GM12872 (cell line): ENCODE measurements at regions not wholly inside any gene's neighbourhood (a gene's known extent, or its start where the extent isn't known, plus 50 kb on each side); places are given as distances from the start of the nearest gene placed in this dataset.

Experiments
- CTCF ChIP-seq: IDR thresholded peaks from 3 replicates; pipeline ENCODE4 v1.5.1; 2011; ENCODE audit warnings: low read depth, mild to moderate bottlenecking, low read length, moderate library complexity; ENCODE audit not compliant: insufficient read depth

DNA sequence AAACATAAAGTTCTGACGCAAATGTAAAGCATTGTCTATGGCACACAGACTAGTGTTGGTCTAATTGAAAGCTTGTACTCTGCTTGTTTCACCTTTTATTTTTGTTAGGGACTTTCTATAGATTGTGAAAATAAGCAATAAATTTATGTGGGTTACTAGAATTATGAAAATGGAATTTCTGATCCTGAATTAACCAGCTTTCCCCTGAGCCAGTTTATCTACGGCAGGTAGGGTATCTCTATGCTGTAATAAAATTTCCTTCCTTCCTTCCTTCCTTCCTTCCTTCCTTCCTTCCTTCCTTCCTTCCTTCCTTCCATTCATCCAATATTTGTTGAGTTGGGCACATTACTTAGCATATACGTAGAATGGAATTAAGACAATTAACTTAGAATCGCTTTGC lies 362.6 kb upstream of the SPRED2 start:
- no peak for TF ChIP-seq CTCF

GRCh38 chr2:65791404-65791975 lies 359.1 kb upstream of the SPRED2 start:
- no peak for TF ChIP-seq CTCF

- TF ChIP-seq CTCF, result no peak
Measured at GRCh38 chr2:65790676-65790935, 358.2 kb upstream of the SPRED2 start.

- no peak for TF ChIP-seq CTCF
Measured at GRCh38 chr2:65789923-65790675, 357.7 kb upstream of the SPRED2 start.

DNA sequence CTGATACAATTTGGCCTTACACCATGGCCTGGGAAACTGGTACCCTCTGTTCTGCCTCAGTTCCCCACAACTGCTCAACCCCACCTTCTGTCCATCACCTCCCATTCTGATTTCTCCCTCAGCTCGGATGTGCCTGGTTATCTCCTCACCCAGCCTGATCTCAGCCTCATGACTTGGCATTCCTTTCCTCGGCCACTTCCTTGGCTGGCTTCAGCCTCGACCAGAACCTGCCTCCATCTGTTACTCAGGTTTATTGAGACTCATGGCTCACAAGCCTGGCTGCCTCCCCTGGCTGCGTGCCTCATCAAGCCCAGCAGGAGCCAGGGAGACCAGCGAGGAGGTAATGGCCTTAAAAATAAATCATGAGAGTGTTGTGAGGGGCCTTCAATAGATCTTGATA lies 356.2 kb upstream of the SPRED2 start:
- TF ChIP-seq CTCF, result no peak

- no peak for TF ChIP-seq CTCF
Measured at GRCh38 chr2:65786765-65787164, 354.4 kb upstream of the SPRED2 start.

DNA sequence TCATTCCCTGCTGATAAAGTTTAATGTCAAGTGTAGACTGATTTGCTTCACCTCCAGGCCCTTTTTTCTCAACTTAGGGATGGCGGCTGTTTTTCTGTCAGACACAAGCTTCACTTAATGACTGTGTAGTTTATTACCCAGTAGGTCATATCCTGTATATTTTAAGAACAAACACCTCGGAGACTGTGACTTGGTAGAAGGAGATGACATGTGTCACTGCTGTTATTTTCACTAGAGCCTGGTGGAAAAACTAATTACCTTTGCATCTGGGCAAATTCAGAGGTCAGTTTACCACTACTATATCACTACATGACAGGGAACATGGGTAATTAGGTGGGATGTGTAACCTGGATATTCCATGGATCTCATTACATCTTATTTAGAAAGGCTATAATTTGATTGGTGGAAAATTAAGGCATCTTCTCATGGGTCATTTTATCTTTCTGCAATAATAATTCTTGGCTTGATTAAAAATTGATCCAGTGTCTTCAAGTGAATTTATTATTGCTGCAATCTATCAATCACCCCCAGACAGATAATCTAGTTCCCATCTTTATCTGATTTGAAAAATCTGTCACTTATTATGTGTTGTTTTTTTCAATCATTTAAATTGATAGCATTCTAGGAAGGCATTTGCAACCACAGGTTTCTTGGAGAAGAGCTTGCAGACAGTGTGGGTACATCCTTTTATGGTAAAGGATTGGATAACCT lies 353.8 kb upstream of the SPRED2 start:
- no peak for TF ChIP-seq CTCF
